ENCODE measurements at regions not wholly inside any gene's neighbourhood (a gene's known extent, or its start where the extent isn't known, plus 50 kb on each side); places are given as distances from the start of the nearest gene placed in this dataset.

GRCh38 chr6:108781419-108782100, 66.7 kb upstream of the ARMC2 start:
- ChIA-PET CTCF (interaction anchor here (0.6 to 3.6 kb wide), 8 partner anchors 10 to 239 kb away, joined by 3 to 15 read pairs (median 4); no protein-coding TSS in a partner anchor), POLR2A (no interaction called here)

GRCh38 chr6:108782179-108783041, 65.8 kb upstream of the ARMC2 start:
- POLR2A ChIA-PET, result no interaction called here
- peaks cover 3% of the 10 kb centered on the region for H3K27me3 Mint-ChIP-seq

More at GRCh38 chr6:108781419-108782100, 66.7 kb upstream of the ARMC2 start:
- ATAC-seq, result peak; percentile 47
- Mint-ChIP-seq H3K27ac (no peak overlapping the region), H3K9me3 (ENCODE audit: low read depth) (no peaks in the 10 kb centered on the region), H3K27me3 (peaks cover 3% of the 10 kb centered on the region), H3K4me1 (peaks cover 10% of the 10 kb centered on the region), H3K4me3 (peak overlapping the region; percentile 71), H3K36me3 (ENCODE audit: low read depth) (no peaks in the 10 kb centered on the region)
- intact Hi-C loops (cut with DNase I, micrococcal nuclease), result loop anchor here (1.0 to 10.0 kb wide), 8 partner anchors 53 to 291 kb away; no protein-coding TSS in a partner anchor
- peak; percentile 68 for DNase-seq

GRCh38 chr6:108785653-108786052, 62.6 kb upstream of the ARMC2 start:
- H3K36me3 Mint-ChIP-seq (ENCODE audit: low read depth), result no peaks in the 10 kb centered on the region
- H3K9me3 Mint-ChIP-seq (ENCODE audit: low read depth), result no peaks in the 10 kb centered on the region
- H3K27ac Mint-ChIP-seq, result no peak overlapping the region
- H3K4me1 Mint-ChIP-seq, result peaks cover 10% of the 10 kb centered on the region
- peaks cover 3% of the 10 kb centered on the region for H3K27me3 Mint-ChIP-seq
- POLR2A ChIA-PET, result no interaction called here
- CTCF ChIA-PET, result no interaction called here
- intact Hi-C loops (cut with DNase I, micrococcal nuclease), result loop anchor here in 1 of 2 experiments (10.0 kb wide), 1 partner anchor 109 kb away; no protein-coding TSS in a partner anchor
- no peak overlapping the region for H3K4me3 Mint-ChIP-seq
- DNase-seq (no peak), ATAC-seq (no peak)

More at GRCh38 chr6:108782179-108783041, 65.8 kb upstream of the ARMC2 start:
- Mint-ChIP-seq H3K4me1 (peaks cover 10% of the 10 kb centered on the region), H3K27ac (no peak overlapping the region), H3K36me3 (ENCODE audit: low read depth) (no peaks in the 10 kb centered on the region), H3K4me3 (peak overlapping the region; percentile 71), H3K9me3 (ENCODE audit: low read depth) (no peaks in the 10 kb centered on the region)
- intact Hi-C loops (cut with DNase I, micrococcal nuclease), result loop anchor here (1.0 to 10.0 kb wide), 8 partner anchors 52 to 290 kb away; no protein-coding TSS in a partner anchor
- CTCF ChIA-PET, result interaction anchor here (0.6 to 3.6 kb wide), 9 partner anchors 11 to 240 kb away, joined by 3 to 15 read pairs (median 3); no protein-coding TSS in a partner anchor
- peak; percentile 91 for DNase-seq
- ATAC-seq, result peak; percentile 99

- H3K36me3 Mint-ChIP-seq (ENCODE audit: low read depth), result no peaks in the 10 kb centered on the region
- intact Hi-C loops (cut with DNase I, micrococcal nuclease), result loop anchor here in 1 of 2 experiments (10.0 kb wide), 1 partner anchor 106 kb away; no protein-coding TSS in a partner anchor
- no peak overlapping the region for H3K4me3 Mint-ChIP-seq
- ChIA-PET POLR2A (no interaction called here), CTCF (interaction anchor here (1.0 kb wide), 1 partner anchor 247 kb away, joined by 7 read pairs; no protein-coding TSS in a partner anchor)
- no peak for ATAC-seq
- H3K27me3 Mint-ChIP-seq, result no peaks in the 10 kb centered on the region
- no peaks in the 10 kb centered on the region for H3K9me3 Mint-ChIP-seq (ENCODE audit: low read depth)
- no peak for DNase-seq
- no peaks in the 10 kb centered on the region for H3K4me1 Mint-ChIP-seq
- H3K27ac Mint-ChIP-seq, result no peak overlapping the region
These were observed 59.8 kb upstream of the ARMC2 start for GRCh38 chr6:108788416-108788815.

GRCh38 chr6:108789475-108789874, 58.7 kb upstream of the ARMC2 start:
- no peak for DNase-seq

GRCh38 chr6:108791700-108792099, 56.5 kb upstream of the ARMC2 start:
- Mint-ChIP-seq H3K4me3 (no peak overlapping the region), H3K27me3 (no peaks in the 10 kb centered on the region), H3K9me3 (ENCODE audit: low read depth) (no peaks in the 10 kb centered on the region), H3K36me3 (ENCODE audit: low read depth) (no peaks in the 10 kb centered on the region), H3K27ac (no peak overlapping the region), H3K4me1 (no peaks in the 10 kb centered on the region)
- intact Hi-C loops (cut with DNase I, micrococcal nuclease), result no loop called here
- ChIA-PET POLR2A (no interaction called here), CTCF (no interaction called here)
- ATAC-seq (no peak), DNase-seq (no peak)

More at GRCh38 chr6:108789475-108789874, 58.7 kb upstream of the ARMC2 start:
- CTCF ChIA-PET, result interaction anchor here (0.6 kb wide), 1 partner anchor 70 kb away, joined by 3 read pairs; no protein-coding TSS in a partner anchor
- H3K4me1 Mint-ChIP-seq, result no peaks in the 10 kb centered on the region
- intact Hi-C loops (cut with DNase I, micrococcal nuclease), result loop anchor here in 1 of 2 experiments (10.0 kb wide), 1 partner anchor 105 kb away; no protein-coding TSS in a partner anchor
- no peak overlapping the region for H3K27ac Mint-ChIP-seq
- H3K36me3 Mint-ChIP-seq (ENCODE audit: low read depth), result no peaks in the 10 kb centered on the region
- no peak for ATAC-seq
- no peaks in the 10 kb centered on the region for H3K9me3 Mint-ChIP-seq (ENCODE audit: low read depth)
- H3K27me3 Mint-ChIP-seq, result no peaks in the 10 kb centered on the region
- POLR2A ChIA-PET, result no interaction called here
- no peak overlapping the region for H3K4me3 Mint-ChIP-seq

GRCh38 chr6:108793516-108794251, 54.5 kb upstream of the ARMC2 start:
- H3K9me3 Mint-ChIP-seq (ENCODE audit: low read depth), result no peaks in the 10 kb centered on the region
- H3K27ac Mint-ChIP-seq, result no peak overlapping the region
- intact Hi-C loops (cut with DNase I, micrococcal nuclease), result no loop called here
- H3K4me3 Mint-ChIP-seq, result no peak overlapping the region
- H3K4me1 Mint-ChIP-seq, result peaks cover 10% of the 10 kb centered on the region
- DNase-seq (no peak), ATAC-seq (no peak)
- H3K27me3 Mint-ChIP-seq, result no peaks in the 10 kb centered on the region
- no peaks in the 10 kb centered on the region for H3K36me3 Mint-ChIP-seq (ENCODE audit: low read depth)
- ChIA-PET CTCF (no interaction called here), POLR2A (no interaction called here)

- H3K36me3 Mint-ChIP-seq (ENCODE audit: low read depth), result no peaks in the 10 kb centered on the region
- no peak for ATAC-seq
- no peak overlapping the region for H3K27ac Mint-ChIP-seq
- peaks cover 18% of the 10 kb centered on the region for H3K4me1 Mint-ChIP-seq
- no peak overlapping the region for H3K4me3 Mint-ChIP-seq
- intact Hi-C loops (cut with DNase I, micrococcal nuclease), result no loop called here
- H3K27me3 Mint-ChIP-seq, result peaks cover 3% of the 10 kb centered on the region
- ChIA-PET CTCF (interaction anchor here (0.6 to 1.7 kb wide), 4 partner anchors 9 to 253 kb away, joined by 3 to 4 read pairs (median 4); no protein-coding TSS in a partner anchor), POLR2A (no interaction called here)
- no peaks in the 10 kb centered on the region for H3K9me3 Mint-ChIP-seq (ENCODE audit: low read depth)
- DNase-seq, result no peak
These were observed 53.1 kb upstream of the ARMC2 start for GRCh38 chr6:108795122-108795521.

GRCh38 chr6:108795814-108796213, 52.4 kb upstream of the ARMC2 start:
- Mint-ChIP-seq H3K27ac (no peak overlapping the region), H3K27me3 (peaks cover 3% of the 10 kb centered on the region), H3K4me1 (peaks cover 18% of the 10 kb centered on the region), H3K4me3 (no peak overlapping the region), H3K9me3 (ENCODE audit: low read depth) (no peaks in the 10 kb centered on the region), H3K36me3 (ENCODE audit: low read depth) (no peaks in the 10 kb centered on the region)
- ATAC-seq (no peak), DNase-seq (no peak)
- CTCF ChIA-PET, result interaction anchor here (0.8 to 1.7 kb wide), 4 partner anchors 9 to 1265 kb away, joined by 3 to 4 read pairs (median 4); no protein-coding TSS in a partner anchor
- intact Hi-C loops (cut with DNase I, micrococcal nuclease), result no loop called here
- POLR2A ChIA-PET, result no interaction called here

GRCh38 chr6:108796875-108797274, 51.3 kb upstream of the ARMC2 start:
- H3K36me3 Mint-ChIP-seq (ENCODE audit: low read depth), result no peaks in the 10 kb centered on the region
- H3K4me3 Mint-ChIP-seq, result no peak overlapping the region
- peaks cover 18% of the 10 kb centered on the region for H3K4me1 Mint-ChIP-seq
- no peak overlapping the region for H3K27ac Mint-ChIP-seq
- ChIA-PET POLR2A (no interaction called here), CTCF (interaction anchor here (0.6 to 4.1 kb wide), 5 partner anchors 17 to 255 kb away, joined by 3 to 18 read pairs (median 3); no protein-coding TSS in a partner anchor)
- intact Hi-C loops (cut with DNase I, micrococcal nuclease), result no loop called here
- H3K27me3 Mint-ChIP-seq, result peaks cover 3% of the 10 kb centered on the region
- no peaks in the 10 kb centered on the region for H3K9me3 Mint-ChIP-seq (ENCODE audit: low read depth)
- no peak for ATAC-seq
- no peak for DNase-seq
